K562 (cell line): ENCODE measurements at regions not wholly inside any gene's neighbourhood (a gene's known extent, or its start where the extent isn't known, plus 50 kb on each side); places are given as distances from the start of the nearest gene placed in this dataset.

Experiments
- ATAC-seq: fragments of 200-7000 bp; cut with Tn5 transposase; 3 replicates; pipeline ENCODE4 v1.9.1; 2020; ENCODE audit warnings: moderate library complexity
- BruUV-seq: library from RNA; stranded (reverse); fragments of 400-500 nt; replicated peaks from 2 replicates; lab custom pipeline; 2021; lab: Mats Ljungman, UMichigan
- CTCF ChIA-PET: fragments of 300-600 bp; formaldehyde crosslinking; extraction: SDS; loops from one replicate; lab custom pipeline; 2021; ENCODE audit warnings: low intra/inter-chr PET ratio; lab: Yijun Ruan, JAX
- POLR2A ChIA-PET: fragments of 300-600, 350-650 bp; sonication (Branson Sonifier 250); formaldehyde crosslinking; extraction: SDS; loops from one replicate; lab custom pipeline; 2021; ENCODE audit warnings: antibody characterized with exemption, inconsistent platforms; lab: Yijun Ruan, JAX
- DNase-seq, 4 experiments: peaks; one replicate each; pipeline versions ENCODE4 v3.0.0 to v3.0.0-alpha.2; 2011 to 2018; ENCODE audit warnings: low spot score in 3 of 4, mixed read lengths in 3 of 4; ENCODE audit errors: extremely low read depth in 1 of 4
- FAIRE-seq: peaks from 2 replicates; lab custom pipeline; 2011; peaks lifted over from hg19 to GRCh38; lab: Jason Lieb, UNC
- H2AFZ ChIP-seq: 2 replicates; pipeline ENCODE4 v1.6.0; 2011; ENCODE audit warnings: low read depth, low read length, control low read depth, inconsistent platforms
- H3K27ac ChIP-seq: fragments of 200-600 bp; 3 replicates; pipeline ENCODE4 v1.8.0; 2011; ENCODE audit warnings: low read depth, mild to moderate bottlenecking, control low read depth, inconsistent platforms, low read length, moderate library complexity, mixed read lengths; ENCODE audit errors: extremely low read depth
- H3K27me3 ChIP-seq, 2 experiments: fragments of 300-600 bp in 1 of 2; 2 replicates in 1 of 2; 3 replicates in 1 of 2; pipeline versions ENCODE4 v1.6.0 to v1.8.0; 2011; ENCODE audit warnings: inconsistent platforms in 2 of 2, low read length in 2 of 2, mild to moderate bottlenecking in 1 of 2, mixed read lengths in 1 of 2, moderate library complexity in 1 of 2; ENCODE audit not compliant: control insufficient read depth in 2 of 2, insufficient read depth in 2 of 2
- H3K36me3 ChIP-seq: fragments of 300-600 bp; 3 replicates; pipeline ENCODE4 v1.8.0; 2011; ENCODE audit warnings: mild to moderate bottlenecking, low read length, inconsistent platforms; ENCODE audit not compliant: control insufficient read depth, insufficient read depth
- H3K4me1 ChIP-seq, 2 experiments: fragments of 200-600 bp in 1 of 2; replicated peaks in 1 of 2; 2 replicates in 1 of 2; 3 replicates in 1 of 2; pipeline versions ENCODE4 v1.5.1 to v1.8.0; 2011; ENCODE audit warnings: inconsistent platforms in 2 of 2, low read length in 2 of 2, mild to moderate bottlenecking in 1 of 2, mixed read lengths in 1 of 2, moderate library complexity in 1 of 2; ENCODE audit not compliant: control insufficient read depth in 2 of 2, insufficient read depth in 2 of 2
- H3K4me2 ChIP-seq: 2 replicates; pipeline ENCODE4 v1.6.1; 2011; ENCODE audit warnings: low read length, control low read depth, inconsistent platforms, mixed read lengths; ENCODE audit not compliant: insufficient read depth
- H3K4me3 ChIP-seq: fragments of 200-600 bp; sonication (generic), shearing (Covaris generic); 2 replicates; pipeline ENCODE4 v1.5.1; 2016; ENCODE audit warnings: control low read depth, inconsistent platforms
- H3K79me2 ChIP-seq: fragments of 200-600 bp; 3 replicates; pipeline ENCODE4 v1.8.0; 2011; ENCODE audit warnings: low read length, inconsistent platforms; ENCODE audit not compliant: control insufficient read depth, insufficient read depth
- H3K9ac ChIP-seq, 2 experiments: 2 replicates each; pipeline versions ENCODE4 v1.6.0 to v1.6.1; 2011; ENCODE audit warnings: low read depth in 2 of 2, low read length in 2 of 2, control low read depth in 1 of 2, inconsistent platforms in 1 of 2, mild to moderate bottlenecking in 1 of 2, mixed read lengths in 1 of 2; ENCODE audit not compliant: insufficient read depth in 1 of 2
- H3K9me1 ChIP-seq: one replicate; pipeline ENCODE4 v1.6.0; 2011; ENCODE audit warnings: inconsistent platforms, mild to moderate bottlenecking, low read length, moderate library complexity; ENCODE audit not compliant: control insufficient read depth, insufficient read depth
- H3K9me3 ChIP-seq: replicated peaks from 2 replicates; pipeline ENCODE4 v1.5.1; 2011; ENCODE audit warnings: low read depth, low read length, inconsistent platforms; ENCODE audit not compliant: control insufficient read depth, insufficient read depth
- H4K20me1 ChIP-seq: replicated peaks from 2 replicates; pipeline ENCODE4 v1.6.1; 2011; ENCODE audit warnings: low read length, inconsistent platforms, mixed read lengths; ENCODE audit not compliant: control insufficient read depth, insufficient read depth
- GATAD2A ChIP-seq: fragments of 450-650 bp; IDR thresholded peaks from 2 replicates; pipeline ENCODE4 v1.6.1; 2017
- HMGN3 ChIP-seq: IDR thresholded peaks from 2 replicates; pipeline ENCODE4 v1.6.1; 2011; ENCODE audit warnings: borderline replicate concordance, low read depth, mild to moderate bottlenecking, mixed read lengths, low read length; ENCODE audit not compliant: insufficient read length; ENCODE audit errors: extremely low read depth
- ZNF165 ChIP-seq: fragments of 250-450 bp; sonication (Bioruptor Pico); IDR thresholded peaks from 2 replicates; pipeline ENCODE4 v1.4.0; 2020; ENCODE audit warnings: borderline replicate concordance
- ZNF561 ChIP-seq: fragments of 450-650 bp; formaldehyde crosslinking; conservative IDR thresholded peaks from 2 replicates; pipeline ENCODE4 v1.4.0; 2020; ENCODE audit warnings: mild to moderate bottlenecking, moderate library complexity
- ZNF644 ChIP-seq: fragments of 200-800 bp; sonication (Bioruptor generic); IDR thresholded peaks from 2 replicates; pipeline ENCODE4 v1.6.1; 2016; ENCODE audit warnings: low read depth, missing genetic modification characterization, missing compliant biosample characterization
- ZNF699 ChIP-seq: fragments of 250-450 bp; sonication (Bioruptor Pico); IDR thresholded peaks from 2 replicates; pipeline ENCODE4 v1.8.0; 2021; ENCODE audit warnings: mild to moderate bottlenecking, moderate library complexity; ENCODE audit not compliant: insufficient replicate concordance
- ZNF766 ChIP-seq: fragments of 200-800 bp; sonication (Bioruptor generic); conservative IDR thresholded peaks from 2 replicates; pipeline ENCODE4 v1.6.1; 2016; ENCODE audit warnings: missing genetic modification characterization, missing compliant biosample characterization
- WGBS: fragments of 100-300 bp; shearing (Covaris generic); methylation state at CpG from one replicate; pipeline ENCODE4 v1.1.6; 2016; ENCODE audit warnings: low coverage, mixed read lengths; ENCODE audit not compliant: insufficient coverage; ENCODE audit errors: missing lambda C conversion rate; 5-methylcytosine and 5-hydroxymethylcytosine counted together
- in situ Hi-C: fragments of 300-500 bp; cut with MboI; formaldehyde crosslinking; loops from 4 replicates; pipeline ENCODE4 v1.15.0; 2018; ENCODE audit warnings: inconsistent platforms, mixed read lengths
- intact Hi-C: fragments of 100-400 bp; cut with micrococcal nuclease; formaldehyde crosslinking; loops from 2 replicates; pipeline ENCODE4 v1.14.2; 2022

DNA sequence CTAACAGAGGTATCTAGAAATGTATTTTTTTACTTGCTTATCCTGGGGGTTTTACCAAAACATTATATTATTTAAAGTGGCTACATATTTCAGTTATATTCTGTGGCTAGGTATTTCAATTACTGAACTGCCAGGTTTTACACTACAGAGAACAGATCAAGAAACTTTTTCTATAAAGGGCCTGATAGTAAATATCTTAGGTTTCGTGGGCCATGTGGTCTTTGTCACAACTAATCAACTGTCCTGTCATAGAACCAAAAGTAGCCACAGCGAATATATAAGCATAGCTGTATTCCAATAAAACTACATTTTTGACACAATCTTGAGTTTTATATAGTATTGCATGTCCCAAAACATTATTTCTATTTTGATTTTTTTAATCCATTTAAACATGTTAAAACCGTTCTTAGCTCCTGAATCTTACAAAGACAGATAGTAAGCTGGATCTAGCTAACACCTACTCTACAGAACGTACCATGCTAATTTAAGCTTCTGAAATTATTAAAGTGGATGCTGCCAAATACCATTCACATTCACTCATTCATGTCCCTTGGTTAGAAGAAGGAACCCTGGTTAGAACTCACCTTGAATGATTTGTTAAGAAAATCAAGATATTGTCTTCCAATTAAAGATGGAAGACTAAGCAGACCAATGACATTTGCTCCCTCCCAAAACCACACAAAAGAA, 118.2 kb upstream of the TGFBR2 start:
- Histone ChIP-seq H3K4me1 (no peaks in the 10 kb centered on the region), H3K4me3 (no peak overlapping the region), H3K27ac (no peak overlapping the region), H2AFZ (no peak overlapping the region), H3K9me1 (no peaks in the 10 kb centered on the region), H4K20me1 (no peaks in the 10 kb centered on the region), H3K4me2 (no peak overlapping the region), H3K79me2 (no peaks in the 10 kb centered on the region), H3K27me3 (no peaks in the 10 kb centered on the region), H3K9ac (no peak overlapping the region), H3K9me3 (no peaks in the 10 kb centered on the region; the same call in 1 of the 2 replicates), H3K36me3 (no peaks in the 10 kb centered on the region)
- 2% methylated on average over 4 of the region's 4 CpGs for WGBS
- BruUV-seq: no TSS peak
- ATAC-seq: no peak
- ChIA-PET CTCF (no interaction called here), POLR2A (no interaction called here)
- in situ Hi-C loops: no loop called here
- FAIRE-seq: no peak
- no peak for DNase-seq
- no peak for TF ChIP-seq ZNF561
- TF ChIP-seq ZNF766: no peak
- no peak for TF ChIP-seq HMGN3
- no peak for TF ChIP-seq ZNF165 (CRISPR knock-in tag)
- no peak for TF ChIP-seq GATAD2A
- no peak for TF ChIP-seq ZNF644
- TF ChIP-seq ZNF699 (CRISPR knock-in tag): no peak
- intact Hi-C loops: no loop called here
